BJ (cell line): ENCODE measurements at regions not wholly inside any gene's neighbourhood (a gene's known extent, or its start where the extent isn't known, plus 50 kb on each side); places are given as distances from the start of the nearest gene placed in this dataset.
A peak's percentile ranks its signal among the peaks of the same experiment; 100 is the strongest.
"Not testable (repeated sequence)": the region's sequence is repeated elsewhere in the genome, so short reads cannot be mapped to it uniquely, and the experiment has no call there.

Source experiments
- CTCF ChIA-PET: fragments of 350-600 bp; formaldehyde crosslinking; extraction: SDS; loops from one replicate; lab custom pipeline; 2021; ENCODE audit warnings: antibody characterized with exemption, inconsistent platforms; lab: Yijun Ruan, JAX
- POLR2A ChIA-PET: fragments of 300-600 bp; sonication (Branson Sonifier 250); formaldehyde crosslinking; extraction: SDS; loops from one replicate; lab custom pipeline; 2021; ENCODE audit warnings: antibody characterized with exemption; lab: Charles Lee
- DNase-seq: peaks from one replicate; pipeline ENCODE4 v3.0.0-alpha.2; 2011; ENCODE audit warnings: low read depth
- H3K27me3 ChIP-seq: 2 replicates; pipeline ENCODE4 v1.6.0; 2011; ENCODE audit warnings: low read length; ENCODE audit not compliant: control insufficient read depth, insufficient read depth
- H3K36me3 ChIP-seq: 2 replicates; pipeline ENCODE4 v1.5.1; 2011; ENCODE audit warnings: low read length; ENCODE audit not compliant: control insufficient read depth, insufficient read depth
- H3K4me3 ChIP-seq: 2 replicates; pipeline ENCODE4 v1.5.1; 2011; ENCODE audit warnings: low read depth, mild to moderate bottlenecking, control low read depth, low read length
- CTCF ChIP-seq: IDR thresholded peaks from 2 replicates; pipeline ENCODE4 v1.5.1; 2011; ENCODE audit warnings: low read depth, mild to moderate bottlenecking, control low read depth, inconsistent platforms, low read length, moderate library complexity; ENCODE audit not compliant: insufficient read depth

- Histone ChIP-seq H3K27me3 (no peaks in the 10 kb centered on the region), H3K4me3 (no peak overlapping the region), H3K36me3 (no peaks in the 10 kb centered on the region)
- ChIA-PET CTCF (interaction anchor here (1.2 kb wide), 1 partner anchor 240 kb away, joined by 3 read pairs; no protein-coding TSS in a partner anchor), POLR2A (no interaction called here)
- peak; percentile 21; the same call in 1 of the 2 replicates for TF ChIP-seq CTCF
- DNase-seq: no peak
Observed at GRCh38 chr1:102790997-102791396, 317.3 kb downstream of the COL11A1 start.

- DNase-seq, POLR2A ChIA-PET, H3K4me3 ChIP-seq, H3K27me3 ChIP-seq, CTCF ChIA-PET, H3K36me3 ChIP-seq: not testable (repeated sequence)
Observed at GRCh38 chr1:102789951-102790350, 318.4 kb downstream of the COL11A1 start.

DNA sequence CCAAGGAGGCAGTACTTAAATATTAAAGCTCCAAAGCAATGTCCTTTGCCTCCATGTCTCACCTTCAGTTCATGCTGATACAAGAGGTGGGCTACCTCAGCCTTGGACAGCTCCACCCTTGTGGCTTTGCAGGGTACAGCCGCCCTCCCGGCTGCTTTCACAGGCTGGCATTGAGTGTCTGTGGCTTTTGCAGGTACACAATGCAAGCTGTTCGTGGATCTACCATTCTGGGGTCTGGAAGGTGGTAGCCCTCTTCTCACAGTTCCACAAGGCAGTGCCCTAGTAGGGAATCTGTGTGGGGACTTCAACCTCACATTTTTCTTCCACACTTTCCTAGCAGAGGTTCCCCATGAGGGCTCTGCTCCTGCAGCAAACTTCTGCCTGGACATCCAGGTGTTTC lies 324.8 kb downstream of the COL11A1 start:
- Histone ChIP-seq H3K27me3 (no peaks in the 10 kb centered on the region), H3K36me3 (no peaks in the 10 kb centered on the region), H3K4me3 (no peak overlapping the region)
- DNase-seq: no peak
- ChIA-PET POLR2A (no interaction called here), CTCF (interaction anchor here (0.6 kb wide), 1 partner anchor 1130 kb away, joined by 3 read pairs; no protein-coding TSS in a partner anchor)
- TF ChIP-seq CTCF: no peak

- Histone ChIP-seq H3K4me3 (no peak overlapping the region), H3K27me3 (no peaks in the 10 kb centered on the region), H3K36me3 (no peaks in the 10 kb centered on the region)
- no peak for TF ChIP-seq CTCF
- DNase-seq: no peak
- ChIA-PET POLR2A (no interaction called here), CTCF (no interaction called here)
Observed at GRCh38 chr1:102782144-102782543, 326.2 kb downstream of the COL11A1 start.

- DNase-seq: no peak
- Histone ChIP-seq H3K27me3 (no peaks in the 10 kb centered on the region), H3K36me3 (no peaks in the 10 kb centered on the region), H3K4me3 (no peak overlapping the region)
- ChIA-PET CTCF (no interaction called here), POLR2A (no interaction called here)
- TF ChIP-seq CTCF: no peak
Observed at GRCh38 chr1:102776071-102776470, 332.3 kb downstream of the COL11A1 start.

GRCh38 chr1:102772831-102773230 lies 335.5 kb downstream of the COL11A1 start:
- ChIA-PET CTCF (no interaction called here), POLR2A (no interaction called here)
- Histone ChIP-seq H3K27me3 (no peaks in the 10 kb centered on the region), H3K4me3 (no peak overlapping the region), H3K36me3 (no peaks in the 10 kb centered on the region)
- no peak for TF ChIP-seq CTCF
- no peak for DNase-seq
